WTC11 (cell line): ENCODE measurements at regions not wholly inside any gene's neighbourhood (a gene's known extent, or its start where the extent isn't known, plus 50 kb on each side); places are given as distances from the start of the nearest gene placed in this dataset.

Source experiments
- ATAC-seq: fragments of 200-7000 bp; cut with Tn5 transposase; 2 replicates; pipeline ENCODE4 v1.10.0; 2021; ENCODE audit warnings: mild to moderate bottlenecking, moderate library complexity
- CTCF ChIA-PET: fragments of 300-600 bp; sonication (Branson Sonifier 250); formaldehyde crosslinking; loops from one replicate; lab custom pipeline; 2021; ENCODE audit warnings: antibody characterized with exemption; lab: Charles Lee
- POLR2A ChIA-PET: fragments of 350-600 bp; sonication (Branson Sonifier 250); formaldehyde crosslinking; loops from one replicate; lab custom pipeline; 2021; ENCODE audit warnings: antibody characterized with exemption; lab: Charles Lee
- DNase-seq: peaks from one replicate; pipeline ENCODE4 v3.0.0; 2021; ENCODE audit warnings: low spot score
- H3K27ac Mint-ChIP-seq: 2 replicates; pipeline ENCODE4 v1.8.0; 2021; ENCODE audit warnings: mixed read lengths
- H3K27me3 Mint-ChIP-seq: 2 replicates; pipeline ENCODE4 v1.8.0; 2021; ENCODE audit warnings: low read depth, mild to moderate bottlenecking, moderate library complexity, mixed read lengths
- H3K36me3 Mint-ChIP-seq: 2 replicates; pipeline ENCODE4 v1.8.0; 2021; ENCODE audit warnings: mixed read lengths
- H3K4me1 Mint-ChIP-seq: 2 replicates; pipeline ENCODE4 v1.8.0; 2022; ENCODE audit warnings: mixed read lengths
- H3K4me3 Mint-ChIP-seq: 2 replicates; pipeline ENCODE4 v1.8.0; 2021; ENCODE audit warnings: mild to moderate bottlenecking, moderate library complexity, mixed read lengths
- H3K9me3 Mint-ChIP-seq: 2 replicates; pipeline ENCODE4 v1.8.0; 2021; ENCODE audit warnings: mixed read lengths
- AR ChIP-seq: fragments of 250-450 bp; sonication (Bioruptor Pico); IDR thresholded peaks from 2 replicates; pipeline ENCODE4 v1.9.0; 2021; ENCODE audit warnings: mild to moderate bottlenecking
- EMX1 ChIP-seq: fragments of 250-450 bp; sonication (Bioruptor Pico); IDR thresholded peaks from 2 replicates; pipeline ENCODE4 v1.8.0; 2021; ENCODE audit warnings: mild to moderate bottlenecking
- ETV6 ChIP-seq: sonication (generic); formaldehyde crosslinking; IDR thresholded peaks from 2 replicates; pipeline ENCODE4 v1.8.1; 2022; ENCODE audit warnings: mild to moderate bottlenecking, missing genetic modification reagents
- FOXJ3 ChIP-seq: sonication (generic); formaldehyde crosslinking; IDR thresholded peaks from 2 replicates; pipeline ENCODE4 v1.9.0; 2021; ENCODE audit warnings: missing genetic modification reagents, mild to moderate bottlenecking, borderline replicate concordance
- FOXP1 ChIP-seq: sonication (generic); formaldehyde crosslinking; IDR thresholded peaks from 2 replicates; pipeline ENCODE4 v1.8.0; 2022; ENCODE audit warnings: missing genetic modification reagents, mild to moderate bottlenecking, moderate library complexity, borderline replicate concordance
- GABPB1 ChIP-seq: sonication (generic); formaldehyde crosslinking; IDR thresholded peaks from 2 replicates; pipeline ENCODE4 v1.8.1; 2023; ENCODE audit warnings: mild to moderate bottlenecking, missing genetic modification reagents
- IRF1 ChIP-seq: sonication (generic); formaldehyde crosslinking; IDR thresholded peaks from 2 replicates; pipeline ENCODE4 v1.8.0; 2023; ENCODE audit warnings: missing genetic modification reagents
- NFE2L1 ChIP-seq: sonication (generic); formaldehyde crosslinking; IDR thresholded peaks from 2 replicates; pipeline ENCODE4 v1.8.1; 2023; ENCODE audit warnings: missing genetic modification reagents
- NR3C1 ChIP-seq: sonication (generic); formaldehyde crosslinking; conservative IDR thresholded peaks from 2 replicates; pipeline ENCODE4 v1.8.1; 2023; ENCODE audit warnings: low read depth, mild to moderate bottlenecking, missing genetic modification reagents
- ZNF416 ChIP-seq: fragments of 250-450 bp; sonication (Bioruptor Pico); IDR thresholded peaks from 2 replicates; pipeline ENCODE4 v1.9.0; 2021; ENCODE audit warnings: mild to moderate bottlenecking, inconsistent platforms
- ZNF671 ChIP-seq: fragments of 250-450 bp; sonication (Bioruptor Pico); IDR thresholded peaks from 2 replicates; pipeline ENCODE4 v1.8.0; 2021; ENCODE audit warnings: mild to moderate bottlenecking
- ZSCAN18 ChIP-seq: fragments of 250-450 bp; sonication (Bioruptor Pico); IDR thresholded peaks from 2 replicates; pipeline ENCODE4 v2.1.2; 2022; ENCODE audit warnings: mild to moderate bottlenecking, moderate library complexity
- TF ChIP-seq, protein P1 (sequence below): fragments of 250-450 bp; sonication (Bioruptor Pico); IDR thresholded peaks from 2 replicates; pipeline ENCODE4 v1.8.0; 2021; ENCODE audit warnings: mild to moderate bottlenecking
- TF ChIP-seq, protein P2 (sequence below): sonication (generic); formaldehyde crosslinking; IDR thresholded peaks from 2 replicates; pipeline ENCODE4 v1.8.0; 2022; ENCODE audit warnings: mild to moderate bottlenecking, missing genetic modification reagents
- TF ChIP-seq, protein P3 (sequence below): sonication (generic); formaldehyde crosslinking; IDR thresholded peaks from 2 replicates; pipeline ENCODE4 v1.8.0; 2023; ENCODE audit warnings: missing genetic modification reagents, mild to moderate bottlenecking, borderline replicate concordance
- TF ChIP-seq, protein P4 (sequence below): sonication (generic); formaldehyde crosslinking; IDR thresholded peaks from 2 replicates; pipeline ENCODE4 v1.8.1; 2023; ENCODE audit warnings: mild to moderate bottlenecking, missing genetic modification reagents

DNA sequence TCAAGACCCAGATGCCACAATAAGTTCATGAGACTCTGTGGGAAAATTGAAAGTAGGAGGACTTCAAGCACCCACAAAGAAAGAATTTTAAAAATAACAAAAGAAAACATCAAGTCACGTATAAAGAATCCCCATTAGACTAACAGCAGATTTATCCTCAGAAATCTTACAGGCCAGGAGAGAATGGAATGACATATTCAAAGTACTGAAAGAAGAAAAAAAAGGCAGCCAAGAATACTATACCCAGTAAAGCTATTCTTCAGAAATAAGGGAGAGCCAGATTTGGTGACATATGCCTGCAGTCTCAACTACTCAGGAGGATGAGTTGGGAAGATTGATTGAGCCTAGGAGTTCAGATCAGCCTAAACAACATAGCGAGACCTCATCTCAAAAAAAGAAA lies 84.3 kb upstream of the CD53 start:
- Mint-ChIP-seq H3K4me3 (no peak overlapping the region), H3K9me3 (peaks cover 11% of the 10 kb centered on the region), H3K27ac (no peak overlapping the region), H3K27me3 (peaks cover 38% of the 10 kb centered on the region)
- CTCF ChIA-PET: interaction anchor here (1.4 kb wide), 1 partner anchor 204 kb away, joined by 6 read pairs; no protein-coding TSS in a partner anchor
- no peak for ATAC-seq
- TF ChIP-seq AR (CRISPR knock-in tag) (no peak), EMX1 (CRISPR knock-in tag) (no peak), ZNF416 (no peak), ZSCAN18 (no peak), ETV6 (no peak), GABPB1 (CRISPR knock-in tag) (no peak), FOXJ3 (no peak), IRF1 (no peak), NFE2L1 (CRISPR knock-in tag) (no peak), ZNF671 (no peak), NR3C1 (CRISPR knock-in tag) (no peak), FOXP1 (CRISPR knock-in tag) (no peak)
- TF ChIP-seq, protein P1, sequence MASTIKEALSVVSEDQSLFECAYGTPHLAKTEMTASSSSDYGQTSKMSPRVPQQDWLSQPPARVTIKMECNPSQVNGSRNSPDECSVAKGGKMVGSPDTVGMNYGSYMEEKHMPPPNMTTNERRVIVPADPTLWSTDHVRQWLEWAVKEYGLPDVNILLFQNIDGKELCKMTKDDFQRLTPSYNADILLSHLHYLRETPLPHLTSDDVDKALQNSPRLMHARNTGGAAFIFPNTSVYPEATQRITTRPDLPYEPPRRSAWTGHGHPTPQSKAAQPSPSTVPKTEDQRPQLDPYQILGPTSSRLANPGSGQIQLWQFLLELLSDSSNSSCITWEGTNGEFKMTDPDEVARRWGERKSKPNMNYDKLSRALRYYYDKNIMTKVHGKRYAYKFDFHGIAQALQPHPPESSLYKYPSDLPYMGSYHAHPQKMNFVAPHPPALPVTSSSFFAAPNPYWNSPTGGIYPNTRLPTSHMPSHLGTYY (CRISPR knock-in tag): no peak
- TF ChIP-seq, protein P2, sequence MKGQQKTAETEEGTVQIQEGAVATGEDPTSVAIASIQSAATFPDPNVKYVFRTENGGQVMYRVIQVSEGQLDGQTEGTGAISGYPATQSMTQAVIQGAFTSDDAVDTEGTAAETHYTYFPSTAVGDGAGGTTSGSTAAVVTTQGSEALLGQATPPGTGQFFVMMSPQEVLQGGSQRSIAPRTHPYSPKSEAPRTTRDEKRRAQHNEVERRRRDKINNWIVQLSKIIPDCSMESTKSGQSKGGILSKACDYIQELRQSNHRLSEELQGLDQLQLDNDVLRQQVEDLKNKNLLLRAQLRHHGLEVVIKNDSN (CRISPR knock-in tag): no peak
- TF ChIP-seq, protein P3, sequence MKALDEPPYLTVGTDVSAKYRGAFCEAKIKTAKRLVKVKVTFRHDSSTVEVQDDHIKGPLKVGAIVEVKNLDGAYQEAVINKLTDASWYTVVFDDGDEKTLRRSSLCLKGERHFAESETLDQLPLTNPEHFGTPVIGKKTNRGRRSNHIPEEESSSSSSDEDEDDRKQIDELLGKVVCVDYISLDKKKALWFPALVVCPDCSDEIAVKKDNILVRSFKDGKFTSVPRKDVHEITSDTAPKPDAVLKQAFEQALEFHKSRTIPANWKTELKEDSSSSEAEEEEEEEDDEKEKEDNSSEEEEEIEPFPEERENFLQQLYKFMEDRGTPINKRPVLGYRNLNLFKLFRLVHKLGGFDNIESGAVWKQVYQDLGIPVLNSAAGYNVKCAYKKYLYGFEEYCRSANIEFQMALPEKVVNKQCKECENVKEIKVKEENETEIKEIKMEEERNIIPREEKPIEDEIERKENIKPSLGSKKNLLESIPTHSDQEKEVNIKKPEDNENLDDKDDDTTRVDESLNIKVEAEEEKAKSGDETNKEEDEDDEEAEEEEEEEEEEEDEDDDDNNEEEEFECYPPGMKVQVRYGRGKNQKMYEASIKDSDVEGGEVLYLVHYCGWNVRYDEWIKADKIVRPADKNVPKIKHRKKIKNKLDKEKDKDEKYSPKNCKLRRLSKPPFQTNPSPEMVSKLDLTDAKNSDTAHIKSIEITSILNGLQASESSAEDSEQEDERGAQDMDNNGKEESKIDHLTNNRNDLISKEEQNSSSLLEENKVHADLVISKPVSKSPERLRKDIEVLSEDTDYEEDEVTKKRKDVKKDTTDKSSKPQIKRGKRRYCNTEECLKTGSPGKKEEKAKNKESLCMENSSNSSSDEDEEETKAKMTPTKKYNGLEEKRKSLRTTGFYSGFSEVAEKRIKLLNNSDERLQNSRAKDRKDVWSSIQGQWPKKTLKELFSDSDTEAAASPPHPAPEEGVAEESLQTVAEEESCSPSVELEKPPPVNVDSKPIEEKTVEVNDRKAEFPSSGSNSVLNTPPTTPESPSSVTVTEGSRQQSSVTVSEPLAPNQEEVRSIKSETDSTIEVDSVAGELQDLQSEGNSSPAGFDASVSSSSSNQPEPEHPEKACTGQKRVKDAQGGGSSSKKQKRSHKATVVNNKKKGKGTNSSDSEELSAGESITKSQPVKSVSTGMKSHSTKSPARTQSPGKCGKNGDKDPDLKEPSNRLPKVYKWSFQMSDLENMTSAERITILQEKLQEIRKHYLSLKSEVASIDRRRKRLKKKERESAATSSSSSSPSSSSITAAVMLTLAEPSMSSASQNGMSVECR (CRISPR knock-in tag): no peak
- TF ChIP-seq, protein P4, sequence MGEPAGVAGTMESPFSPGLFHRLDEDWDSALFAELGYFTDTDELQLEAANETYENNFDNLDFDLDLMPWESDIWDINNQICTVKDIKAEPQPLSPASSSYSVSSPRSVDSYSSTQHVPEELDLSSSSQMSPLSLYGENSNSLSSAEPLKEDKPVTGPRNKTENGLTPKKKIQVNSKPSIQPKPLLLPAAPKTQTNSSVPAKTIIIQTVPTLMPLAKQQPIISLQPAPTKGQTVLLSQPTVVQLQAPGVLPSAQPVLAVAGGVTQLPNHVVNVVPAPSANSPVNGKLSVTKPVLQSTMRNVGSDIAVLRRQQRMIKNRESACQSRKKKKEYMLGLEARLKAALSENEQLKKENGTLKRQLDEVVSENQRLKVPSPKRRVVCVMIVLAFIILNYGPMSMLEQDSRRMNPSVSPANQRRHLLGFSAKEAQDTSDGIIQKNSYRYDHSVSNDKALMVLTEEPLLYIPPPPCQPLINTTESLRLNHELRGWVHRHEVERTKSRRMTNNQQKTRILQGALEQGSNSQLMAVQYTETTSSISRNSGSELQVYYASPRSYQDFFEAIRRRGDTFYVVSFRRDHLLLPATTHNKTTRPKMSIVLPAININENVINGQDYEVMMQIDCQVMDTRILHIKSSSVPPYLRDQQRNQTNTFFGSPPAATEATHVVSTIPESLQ (CRISPR knock-in tag): no peak
- TF ChIP-seq, all 79 proteins: peak for 0
- H3K4me1 Mint-ChIP-seq: no peaks in the 10 kb centered on the region
- no peak for DNase-seq
- no peaks in the 10 kb centered on the region for H3K36me3 Mint-ChIP-seq
- POLR2A ChIA-PET: no interaction called here
